HG03469 (cell line): ENCODE measurements at regions not wholly inside any gene's neighbourhood (a gene's known extent, or its start where the extent isn't known, plus 50 kb on each side); places are given as distances from the start of the nearest gene placed in this dataset.
"Not testable (repeated sequence)": the region's sequence is repeated elsewhere in the genome, so short reads cannot be mapped to it uniquely, and the experiment has no call there.

Experiments
- ATAC-seq: cut with Tn5 transposase; IDR thresholded peaks from one replicate; pipeline ENCODE4 v1.9.1; 2021; ENCODE audit warnings: mild to moderate bottlenecking, moderate library complexity, moderate number of reproducible peaks; ENCODE audit not compliant: unreplicated experiment

DNA sequence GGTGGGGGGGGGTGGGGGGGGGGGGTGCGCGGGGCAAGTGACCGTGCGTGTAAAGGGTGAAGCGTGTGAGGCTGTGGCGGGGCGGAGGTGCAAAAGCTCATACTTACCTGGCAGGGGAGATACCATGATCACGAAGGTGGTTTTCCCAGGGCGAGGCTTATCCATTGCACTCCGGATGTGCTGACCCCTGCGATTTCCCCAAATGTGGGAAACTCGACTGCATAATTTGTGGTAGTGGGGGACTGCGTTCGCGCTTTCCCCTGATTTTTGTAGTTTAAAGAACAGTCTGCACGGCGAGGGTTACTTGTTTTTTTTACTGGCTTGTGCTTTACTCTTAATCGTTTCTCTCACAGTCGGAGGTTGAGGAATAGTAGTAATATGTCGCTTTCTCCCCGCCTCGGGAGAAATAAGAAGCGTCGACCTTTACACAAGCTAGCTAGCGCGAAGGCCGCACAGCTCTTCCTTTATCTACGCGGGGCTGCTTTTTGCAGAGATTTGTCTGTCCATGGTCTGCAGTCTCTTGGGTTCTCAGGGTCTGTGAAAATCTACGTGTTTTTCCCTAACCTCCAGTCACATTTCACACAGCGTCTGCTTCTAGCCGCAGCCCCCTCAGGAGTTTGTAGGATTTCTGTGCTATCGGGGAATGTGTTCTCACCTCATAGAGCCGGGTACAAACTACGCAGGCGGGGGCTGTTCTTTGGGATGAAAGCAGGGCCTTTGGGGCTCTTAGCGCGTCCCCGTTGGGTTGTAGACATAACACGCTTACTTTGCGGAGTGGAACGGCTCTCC is 148.1 kb upstream of the NOTCH2NLA start:
- peak; percentile 80 for ATAC-seq

DNA sequence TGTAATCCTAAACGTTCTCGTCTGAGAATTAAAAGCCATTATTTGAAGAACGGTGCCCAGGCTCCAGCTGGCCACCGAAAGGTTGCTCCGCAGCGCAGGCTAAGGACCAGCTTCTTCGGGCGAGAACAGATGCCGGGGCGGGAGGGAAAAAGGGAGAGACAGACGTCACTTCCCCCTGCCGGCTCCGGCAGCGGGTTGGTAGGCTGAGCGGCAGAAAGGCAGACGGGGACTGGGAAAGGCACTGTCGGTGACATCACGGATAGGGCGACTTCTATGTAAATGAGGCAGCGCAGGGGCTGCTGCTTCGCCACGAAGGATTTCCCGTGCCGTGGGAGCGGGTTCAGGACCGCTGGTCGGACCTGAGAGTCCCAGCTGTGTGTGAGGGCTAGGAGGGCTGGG is 147.5 kb upstream of the NOTCH2NLA start:
- ATAC-seq = peak; percentile 65

DNA sequence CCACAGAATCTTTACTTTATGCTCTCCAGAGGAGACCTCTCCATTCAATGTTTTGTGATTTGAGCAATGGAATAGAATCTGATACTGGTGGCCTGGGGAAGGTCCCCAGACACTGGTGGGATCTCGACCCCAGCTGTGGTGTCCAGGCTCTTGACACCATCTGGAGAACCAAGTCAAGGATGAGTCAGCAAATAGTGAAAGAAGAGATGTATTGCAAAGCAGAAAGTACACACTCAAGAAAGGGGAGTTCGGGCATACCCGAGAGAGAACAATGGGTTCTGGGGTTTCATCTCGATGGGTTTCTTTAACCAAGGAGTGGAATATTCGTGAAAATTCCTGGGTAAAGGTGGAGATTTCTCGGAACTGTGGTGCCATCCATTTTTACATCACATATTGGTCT is 146.3 kb upstream of the NOTCH2NLA start:
- ATAC-seq = not testable (repeated sequence)

DNA sequence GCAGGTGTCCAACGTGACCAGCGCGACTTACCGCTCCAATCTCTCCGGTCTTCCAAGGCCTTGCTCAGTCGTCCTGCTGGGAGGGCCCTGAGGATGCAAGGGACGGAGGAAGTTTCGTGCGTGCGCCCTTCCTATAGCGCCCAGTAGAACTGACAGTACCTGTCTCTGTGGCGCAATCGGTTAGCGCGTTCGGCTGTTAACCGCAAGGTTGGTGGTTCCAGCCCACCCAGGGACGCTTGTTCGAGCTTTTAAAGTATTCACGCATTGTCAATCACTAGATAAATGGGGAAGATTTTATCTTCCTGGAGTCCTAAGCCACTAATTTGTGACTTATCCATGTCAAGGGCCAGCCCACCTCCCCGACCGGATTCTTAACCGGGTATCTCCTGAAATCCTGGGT is 141.1 kb upstream of the NOTCH2NLA start:
- not testable (repeated sequence) for ATAC-seq

DNA sequence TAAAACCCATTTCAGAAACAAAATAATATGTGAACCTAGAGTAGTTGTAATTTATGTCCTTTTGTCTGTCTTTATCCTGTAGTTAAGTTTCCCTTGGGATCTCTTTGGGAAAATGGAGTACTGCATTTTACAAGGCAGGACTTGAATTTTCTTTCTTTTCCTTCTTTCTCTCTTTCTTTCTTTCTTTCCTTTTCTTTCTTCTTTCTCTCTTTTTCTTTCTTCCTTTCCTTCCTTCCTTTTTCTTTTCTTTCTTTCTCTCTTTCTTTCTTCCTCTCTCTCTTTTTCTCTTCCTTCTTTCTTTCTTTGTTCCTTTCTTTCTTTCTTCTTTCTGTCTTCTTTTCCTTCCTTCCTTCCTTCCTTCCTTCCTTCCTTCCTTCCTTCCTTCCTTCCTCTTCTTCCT is 126.6 kb upstream of the NOTCH2NLA start:
- not testable (repeated sequence) for ATAC-seq

DNA sequence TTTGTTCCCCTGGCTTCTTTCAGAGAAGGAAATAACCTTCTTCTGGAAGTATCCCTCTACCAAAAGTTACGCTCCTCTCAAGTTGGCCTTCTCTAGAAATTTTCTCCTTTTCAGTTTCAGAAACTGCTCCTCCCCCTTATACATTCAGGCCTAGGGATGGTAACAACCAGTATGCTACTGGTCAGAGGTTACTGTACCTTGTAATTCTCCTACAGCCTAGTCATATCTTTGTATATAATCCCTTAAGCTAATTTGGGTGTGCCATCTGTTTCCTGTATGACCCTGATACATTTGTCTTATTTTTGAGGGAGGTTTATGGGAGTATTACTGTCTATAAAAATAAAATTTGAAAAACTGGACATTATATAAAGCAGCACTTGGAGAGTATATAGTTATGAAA is 98.0 kb upstream of the NOTCH2NLA start:
- ATAC-seq = not testable (repeated sequence)

DNA sequence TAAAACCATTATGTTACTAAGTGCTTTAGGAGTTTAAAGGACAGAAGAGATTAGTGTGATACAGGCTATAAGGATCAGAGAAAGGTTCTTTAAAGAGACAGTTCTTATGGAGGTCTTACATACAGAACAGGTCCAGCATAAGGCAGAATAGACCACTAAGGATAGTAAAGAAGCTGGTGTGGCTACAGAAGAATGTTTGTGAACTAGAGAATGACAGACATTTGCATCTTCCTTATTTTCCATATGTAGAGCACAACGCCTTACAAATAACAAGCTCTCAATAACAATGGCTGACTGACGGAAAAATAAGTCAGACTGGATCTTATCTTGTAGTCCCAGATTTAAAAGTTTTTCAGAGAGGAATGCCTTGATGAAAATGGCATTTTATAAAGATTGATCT is 95.6 kb upstream of the NOTCH2NLA start:
- not testable (repeated sequence) for ATAC-seq

DNA sequence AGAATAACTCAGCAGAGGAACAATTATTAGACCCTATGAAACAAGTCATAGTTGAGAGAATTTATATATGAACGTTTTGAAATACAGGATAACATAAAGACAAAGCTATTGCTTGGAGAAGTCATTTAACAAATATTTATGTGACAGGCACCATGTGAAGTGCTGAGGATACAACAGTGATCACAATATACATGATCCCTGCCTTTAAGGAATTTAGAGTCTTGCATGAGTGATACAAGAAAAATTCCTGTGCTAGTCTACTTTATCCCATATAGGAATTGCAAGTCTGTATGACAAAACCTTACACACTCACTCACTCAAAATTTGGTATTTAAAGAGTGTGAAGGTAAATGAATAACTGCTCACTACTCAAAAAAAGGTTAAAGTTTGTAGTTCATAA is 94.5 kb upstream of the NOTCH2NLA start:
- ATAC-seq = not testable (repeated sequence)

DNA sequence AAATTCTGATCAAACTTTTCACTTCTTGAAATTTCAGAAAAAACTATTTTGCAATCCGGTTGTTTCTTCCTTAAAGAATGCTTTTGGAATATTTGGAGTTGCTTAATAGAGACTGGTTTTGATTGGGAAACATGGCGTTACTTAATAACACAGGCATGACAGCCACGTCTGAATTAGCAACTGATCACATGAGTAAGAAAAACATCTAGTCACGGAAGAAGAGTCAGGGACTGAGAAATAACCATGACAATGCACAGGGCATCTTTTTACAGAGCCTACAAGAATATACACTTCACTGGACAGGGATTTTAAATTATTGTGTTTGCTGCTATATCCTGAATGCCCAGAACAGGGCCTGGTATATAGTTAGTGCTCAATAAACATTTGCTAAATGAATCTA is 94.1 kb upstream of the NOTCH2NLA start:
- not testable (repeated sequence) for ATAC-seq

DNA sequence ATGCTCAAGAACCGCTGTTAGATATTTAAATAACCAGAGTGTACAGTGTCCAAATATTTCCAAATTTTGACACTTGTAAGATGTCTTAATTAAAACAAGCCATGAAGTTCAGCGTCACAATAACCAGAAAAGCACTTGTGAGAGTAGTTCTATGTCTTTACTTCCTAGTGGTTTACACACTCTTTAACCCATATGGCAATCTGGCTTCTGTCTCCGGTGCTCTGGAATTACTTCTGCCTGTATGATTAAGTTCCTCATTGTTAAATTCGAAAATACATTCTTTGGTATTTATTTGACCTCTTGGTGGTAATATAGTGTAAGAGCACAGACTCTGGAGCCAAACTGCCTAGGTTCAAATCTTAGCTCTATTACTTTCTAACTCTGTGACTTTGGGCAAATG is 89.9 kb upstream of the NOTCH2NLA start:
- not testable (repeated sequence) for ATAC-seq

DNA sequence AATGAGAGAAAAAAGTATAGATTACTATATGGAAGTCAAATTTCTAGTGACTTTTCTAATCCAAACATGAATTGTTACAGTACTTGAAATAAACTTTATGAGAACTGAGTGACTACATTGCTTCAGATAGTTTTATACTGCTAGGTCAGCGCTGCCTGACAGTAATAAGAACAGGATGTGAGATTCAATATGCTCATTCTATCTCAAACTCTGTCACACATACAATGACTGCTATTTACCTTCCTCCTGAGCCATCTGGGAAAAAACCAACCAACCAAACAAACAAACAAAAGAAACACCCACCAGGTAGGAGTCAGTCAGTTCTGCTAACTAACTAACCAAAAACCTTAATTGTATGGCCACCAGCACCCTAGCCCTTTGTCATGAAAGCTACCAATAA is 89.0 kb upstream of the NOTCH2NLA start:
- not testable (repeated sequence) for ATAC-seq

DNA sequence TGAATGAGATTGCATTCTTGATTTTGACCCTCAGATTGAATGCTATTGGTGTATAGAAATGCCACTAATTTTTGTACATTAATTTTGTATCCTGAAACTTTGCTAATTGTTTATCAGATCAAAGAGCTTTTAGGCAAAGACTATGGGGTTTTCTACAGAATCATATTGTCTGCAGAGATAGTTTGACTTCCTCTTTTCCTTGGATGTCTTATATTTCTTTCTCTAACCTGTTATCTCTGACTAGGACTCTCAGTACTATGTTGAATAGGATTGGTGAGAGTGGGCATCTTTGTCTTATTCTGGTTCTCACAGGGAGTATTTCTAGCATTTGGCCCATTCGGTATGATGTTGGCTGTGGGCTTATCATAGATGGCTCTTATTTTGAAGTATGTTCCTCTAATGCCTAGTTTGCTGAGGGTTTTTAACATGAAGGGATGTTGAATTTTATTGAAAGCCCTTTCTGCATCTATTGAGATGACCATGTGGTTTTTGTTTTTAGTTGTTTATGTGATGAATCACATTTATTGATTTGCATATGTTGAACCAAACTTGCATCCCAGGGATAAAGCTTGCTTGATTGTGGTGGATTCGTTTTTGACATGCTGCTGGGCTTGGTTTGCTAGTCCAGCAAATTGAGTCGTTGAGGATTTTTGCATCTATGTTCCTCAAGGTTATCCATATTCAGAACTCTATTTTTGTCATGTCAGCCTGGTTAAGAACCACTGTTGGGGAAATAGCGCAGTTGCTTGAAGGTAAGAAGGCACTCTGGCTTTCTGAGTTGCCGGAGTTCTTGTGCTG is 85.8 kb upstream of the NOTCH2NLA start:
- not testable (repeated sequence) for ATAC-seq

DNA sequence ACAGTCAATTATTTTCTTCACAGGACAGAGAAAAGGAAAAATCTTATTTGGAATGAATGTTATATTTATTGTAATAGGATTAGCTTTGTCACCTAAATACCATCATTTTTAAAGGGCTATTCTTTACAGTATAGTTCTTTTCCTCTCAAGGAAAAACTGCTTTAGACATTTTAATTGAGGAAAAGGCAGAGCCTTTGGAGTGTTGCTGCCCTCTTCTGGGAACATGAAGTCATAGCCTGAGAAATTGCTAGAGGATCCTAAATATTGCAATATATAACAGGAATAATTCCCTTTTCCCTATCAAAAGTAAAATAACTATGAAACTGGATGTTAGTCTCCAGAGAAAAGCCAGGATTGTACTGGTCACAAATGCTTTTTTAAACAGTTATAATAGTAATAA is 81.8 kb upstream of the NOTCH2NLA start:
- not testable (repeated sequence) for ATAC-seq

DNA sequence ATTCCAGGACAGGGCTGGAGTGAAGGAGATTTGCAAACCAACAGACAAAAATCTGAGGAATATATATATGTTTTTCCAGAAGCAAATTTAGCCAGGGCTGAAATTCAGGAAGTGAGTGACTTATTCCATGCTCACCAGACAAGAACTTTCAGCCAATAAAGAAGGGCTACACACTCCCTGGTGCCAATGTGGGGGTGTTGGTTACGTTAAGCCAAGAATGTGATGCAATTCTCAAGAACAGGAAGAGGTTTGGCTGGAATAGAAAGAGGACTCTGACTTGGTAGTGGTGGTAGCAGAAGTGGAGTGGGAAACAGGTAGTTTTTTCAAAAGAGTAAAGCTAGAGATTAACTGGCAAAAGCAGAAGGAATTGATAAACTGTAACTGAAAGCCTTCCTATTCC is 80.6 kb upstream of the NOTCH2NLA start:
- ATAC-seq = not testable (repeated sequence)

DNA sequence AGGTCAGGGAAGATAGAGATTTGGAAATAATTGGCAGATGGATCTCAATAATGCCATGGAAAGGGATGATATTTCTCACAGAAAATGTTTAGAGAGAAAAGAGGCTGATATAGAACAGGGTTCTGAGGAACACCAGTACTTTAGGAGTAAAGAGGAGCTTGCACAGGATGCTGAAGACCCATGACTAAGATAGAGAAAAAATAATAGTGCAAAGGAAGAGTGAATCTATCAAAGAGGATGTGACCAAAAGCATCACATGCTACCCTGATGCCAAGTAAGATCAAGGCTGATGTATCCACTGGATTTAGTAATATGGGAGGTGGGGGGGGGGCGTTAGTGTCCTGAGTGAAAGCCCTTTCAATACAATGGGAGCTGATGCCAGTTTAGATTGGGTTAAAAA is 80.1 kb upstream of the NOTCH2NLA start:
- ATAC-seq = not testable (repeated sequence)

DNA sequence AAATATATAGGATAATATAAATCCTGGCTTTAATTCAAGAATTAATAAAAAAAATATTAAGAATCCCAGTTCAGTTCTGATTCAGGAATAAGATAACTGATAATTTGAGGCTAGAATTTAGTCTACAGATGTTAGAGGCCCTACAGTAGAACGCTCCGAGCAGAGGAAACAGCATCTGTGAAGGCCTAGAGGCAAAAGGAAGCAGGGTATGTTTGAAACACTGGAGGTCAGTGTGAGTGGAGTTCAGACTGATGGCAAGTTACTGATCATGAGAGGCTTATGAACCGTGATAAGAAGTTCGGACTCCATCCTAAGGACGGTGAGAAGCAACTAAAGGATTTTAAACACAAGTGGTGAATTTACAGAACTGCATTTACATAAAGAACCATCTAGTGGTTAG is 79.3 kb upstream of the NOTCH2NLA start:
- ATAC-seq = not testable (repeated sequence)

DNA sequence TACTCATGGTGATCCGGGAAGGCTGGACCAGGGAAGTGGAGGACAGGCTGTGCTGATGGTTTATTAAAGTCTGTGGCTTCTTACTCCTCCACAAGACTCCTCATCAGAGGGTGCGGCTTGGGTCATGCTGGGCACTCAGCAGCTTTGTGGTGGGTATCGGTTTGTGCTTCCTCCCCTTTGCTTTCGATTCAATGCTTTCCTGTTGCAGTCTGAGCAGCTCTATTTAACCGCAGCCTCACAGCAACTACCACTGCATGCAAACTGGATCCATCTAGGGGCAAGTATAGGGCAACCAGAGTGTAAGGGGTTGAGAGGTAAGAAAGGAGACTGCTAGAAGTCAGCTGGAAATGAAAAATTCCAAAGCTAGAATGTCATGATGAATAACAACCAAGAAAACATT is 78.8 kb upstream of the NOTCH2NLA start:
- ATAC-seq = peak; percentile 88

DNA sequence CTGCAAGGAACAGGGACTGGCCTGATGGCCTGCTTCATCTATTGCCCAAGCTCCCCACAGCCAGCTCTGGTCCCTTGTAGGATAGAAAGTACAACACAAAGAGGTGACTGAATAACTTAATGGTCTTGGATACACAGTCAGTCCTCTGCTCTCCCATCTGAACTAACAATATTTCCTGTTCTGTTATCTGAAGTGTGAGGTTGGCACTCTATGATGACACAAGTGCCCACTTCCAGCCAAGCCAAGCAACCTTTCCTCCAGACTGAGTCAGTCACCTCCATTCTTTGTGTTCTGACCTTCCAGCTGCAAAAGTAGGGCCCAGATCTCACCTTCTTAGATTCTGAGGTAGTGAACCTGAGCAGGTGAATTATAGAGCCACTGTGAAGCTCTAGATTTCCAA is 77.8 kb upstream of the NOTCH2NLA start:
- ATAC-seq = not testable (repeated sequence)

DNA sequence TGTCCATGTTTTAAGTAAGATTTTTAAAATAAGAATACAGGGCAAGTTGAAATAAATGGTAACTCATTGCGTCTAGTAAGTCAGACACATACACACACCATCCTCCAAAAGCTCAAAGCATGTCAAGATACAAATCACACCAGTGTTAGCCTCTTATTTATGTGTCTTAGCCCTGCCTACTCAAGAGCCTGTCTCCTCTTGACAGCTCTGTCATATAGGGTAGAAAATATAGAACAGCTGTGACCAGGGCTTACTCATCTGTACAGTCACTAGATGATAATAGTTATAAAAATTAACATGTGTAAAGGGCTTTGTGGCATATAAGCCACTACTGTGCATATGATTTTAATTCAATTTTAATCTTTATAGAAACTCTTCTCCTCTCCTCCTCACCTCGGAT is 76.6 kb upstream of the NOTCH2NLA start:
- not testable (repeated sequence) for ATAC-seq

DNA sequence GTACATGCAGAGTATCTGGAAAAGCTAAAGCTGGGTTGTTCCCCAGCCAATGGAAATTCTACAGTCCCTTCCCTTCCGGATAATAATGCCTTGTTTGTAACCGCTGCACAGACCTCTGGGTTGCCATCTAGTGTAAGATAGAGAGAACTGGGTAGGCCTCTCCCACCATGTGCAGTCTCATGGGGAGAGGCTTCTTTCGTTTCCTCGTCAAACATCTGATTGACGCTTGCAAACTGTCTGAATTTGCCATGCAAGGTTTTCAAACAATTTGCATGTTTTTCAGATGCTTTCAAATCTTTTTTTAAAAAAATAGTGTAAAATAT is 69.7 kb upstream of the NOTCH2NLA start:
- ATAC-seq = peak; percentile 64

DNA sequence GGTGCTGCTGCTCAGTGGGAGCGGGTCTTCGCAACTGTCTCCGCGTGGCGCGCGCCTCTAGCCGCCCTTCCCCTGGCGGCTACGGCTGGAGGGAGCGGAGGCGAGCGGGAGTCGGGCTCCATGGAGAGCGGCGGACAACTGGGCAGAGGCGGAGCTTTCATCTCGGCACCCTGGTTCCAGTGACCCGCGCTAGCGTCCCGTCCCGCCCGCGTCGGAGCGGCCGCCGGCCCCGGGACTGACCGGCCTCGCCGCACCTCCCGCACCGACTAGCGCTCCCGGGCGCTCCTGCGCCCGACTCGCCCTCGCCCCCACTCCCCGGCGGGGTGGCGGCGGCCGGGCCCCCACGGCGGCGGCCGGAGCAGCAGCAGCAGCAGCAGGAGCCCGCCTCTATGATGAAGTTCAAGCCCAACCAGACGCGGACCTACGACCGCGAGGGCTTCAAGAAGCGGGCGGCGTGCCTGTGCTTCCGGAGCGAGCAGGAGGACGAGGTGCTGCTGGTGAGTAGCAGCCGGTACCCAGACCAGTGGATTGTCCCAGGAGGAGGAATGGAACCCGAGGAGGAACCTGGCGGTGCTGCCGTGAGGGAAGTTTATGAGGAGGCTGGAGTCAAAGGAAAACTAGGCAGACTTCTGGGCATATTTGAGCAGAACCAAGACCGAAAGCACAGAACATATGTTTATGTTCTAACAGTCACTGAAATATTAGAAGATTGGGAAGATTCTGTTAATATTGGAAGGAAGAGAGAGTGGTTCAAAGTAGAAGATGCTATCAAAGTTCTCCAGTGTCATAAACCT is 69.2 kb upstream of the NOTCH2NLA start:
- ATAC-seq = peak; percentile 22
